ENCODE measurements at regions not wholly inside any gene's neighbourhood (a gene's known extent, or its start where the extent isn't known, plus 50 kb on each side); places are given as distances from the start of the nearest gene placed in this dataset.

DNA sequence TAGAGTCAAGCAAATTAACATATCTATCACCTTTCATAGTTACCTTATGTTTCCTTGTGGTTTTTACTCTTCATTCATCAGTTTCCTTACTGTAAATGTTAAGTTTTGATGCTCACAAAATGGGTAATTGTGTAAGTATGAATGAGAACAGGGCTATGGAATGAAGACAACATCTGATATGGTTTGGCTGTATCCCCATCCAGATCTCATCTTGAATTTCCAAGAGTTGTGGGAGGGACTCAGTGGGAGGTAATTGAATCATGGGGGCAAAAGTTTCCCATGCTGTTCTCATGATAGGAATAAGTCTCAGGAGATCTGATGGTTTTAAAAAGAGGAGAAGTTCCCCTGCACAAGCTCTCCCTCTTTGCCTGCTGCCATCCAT lies 107.6 kb downstream of the CCDC34 start:
- peak; percentile 90 for DNase-seq (ENCODE audit: low read depth, low spot score)
- TF ChIP-seq, protein P1, sequence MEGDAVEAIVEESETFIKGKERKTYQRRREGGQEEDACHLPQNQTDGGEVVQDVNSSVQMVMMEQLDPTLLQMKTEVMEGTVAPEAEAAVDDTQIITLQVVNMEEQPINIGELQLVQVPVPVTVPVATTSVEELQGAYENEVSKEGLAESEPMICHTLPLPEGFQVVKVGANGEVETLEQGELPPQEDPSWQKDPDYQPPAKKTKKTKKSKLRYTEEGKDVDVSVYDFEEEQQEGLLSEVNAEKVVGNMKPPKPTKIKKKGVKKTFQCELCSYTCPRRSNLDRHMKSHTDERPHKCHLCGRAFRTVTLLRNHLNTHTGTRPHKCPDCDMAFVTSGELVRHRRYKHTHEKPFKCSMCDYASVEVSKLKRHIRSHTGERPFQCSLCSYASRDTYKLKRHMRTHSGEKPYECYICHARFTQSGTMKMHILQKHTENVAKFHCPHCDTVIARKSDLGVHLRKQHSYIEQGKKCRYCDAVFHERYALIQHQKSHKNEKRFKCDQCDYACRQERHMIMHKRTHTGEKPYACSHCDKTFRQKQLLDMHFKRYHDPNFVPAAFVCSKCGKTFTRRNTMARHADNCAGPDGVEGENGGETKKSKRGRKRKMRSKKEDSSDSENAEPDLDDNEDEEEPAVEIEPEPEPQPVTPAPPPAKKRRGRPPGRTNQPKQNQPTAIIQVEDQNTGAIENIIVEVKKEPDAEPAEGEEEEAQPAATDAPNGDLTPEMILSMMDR (IDR thresholded peaks at IDR 0.05; ENCODE audit: low read depth, low read length) = no peak
- H3K4me3 ChIP-seq (ENCODE audit: low read depth, low read length) = no peak overlapping the region
- in situ Hi-C loops (cut with HindIII; ENCODE audit: low sequenced_read_pairs) = no loop called here

DNA sequence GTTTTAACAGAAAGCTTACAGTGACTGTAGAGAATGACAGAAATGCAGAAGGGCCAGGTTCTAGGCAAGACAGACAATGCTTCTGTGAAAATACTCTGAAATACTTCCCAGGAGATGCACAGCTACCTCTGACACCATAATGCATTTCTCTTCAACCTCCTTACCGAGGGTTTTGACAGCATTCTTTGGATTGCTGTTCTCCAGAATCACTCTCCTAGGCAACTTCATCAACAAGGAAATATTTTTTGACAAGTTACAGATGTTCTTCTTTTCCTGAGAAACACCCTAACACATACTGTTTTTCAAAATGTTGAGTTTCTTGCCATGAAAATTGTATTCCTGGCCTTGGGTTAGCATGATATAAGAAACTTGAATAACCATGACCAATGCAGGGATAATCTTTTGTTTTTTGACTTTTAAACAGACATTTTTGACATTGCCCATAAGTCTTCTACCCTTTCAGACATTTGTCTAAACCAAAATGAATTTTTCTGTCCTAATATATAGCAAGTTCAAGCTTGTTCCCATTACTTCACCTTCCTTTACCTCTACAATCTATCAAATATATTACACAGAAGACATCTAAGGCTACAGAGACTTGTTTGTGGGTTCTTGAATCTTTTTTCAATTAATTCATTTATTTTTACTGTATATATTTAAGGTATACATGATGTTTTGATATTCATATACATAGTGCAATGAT lies 108.1 kb downstream of the CCDC34 start:
- TF ChIP-seq, protein P1 (IDR thresholded peaks at IDR 0.05; ENCODE audit: low read depth, low read length) = no peak
- DNase-seq (ENCODE audit: low read depth, low spot score) = peak; percentile 66
- in situ Hi-C loops (cut with HindIII; ENCODE audit: low sequenced_read_pairs) = no loop called here
- H3K4me3 ChIP-seq (ENCODE audit: low read depth, low read length) = no peak overlapping the region

DNA sequence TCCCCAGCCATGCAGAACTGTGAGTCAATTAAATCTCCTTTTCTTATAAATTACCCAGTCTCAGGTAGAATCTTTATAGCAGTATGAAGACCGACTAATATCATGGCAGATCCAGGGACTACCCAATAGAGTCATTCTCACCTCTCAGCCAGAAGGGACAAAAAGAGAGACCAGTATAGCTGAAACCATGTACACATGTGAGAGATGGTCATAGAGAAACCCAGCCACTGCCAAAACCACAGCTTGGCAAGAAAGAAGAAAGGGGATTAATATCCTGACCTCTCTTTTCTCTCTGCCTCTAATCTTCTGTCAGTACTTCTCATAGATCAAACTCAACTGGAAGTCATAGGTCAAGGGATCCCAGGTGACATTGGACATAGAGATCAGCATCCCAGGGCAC lies 109.8 kb downstream of the CCDC34 start:
- TF ChIP-seq, protein P1 (IDR thresholded peaks at IDR 0.05; ENCODE audit: low read depth, low read length) = no peak
- H3K4me3 ChIP-seq (ENCODE audit: low read depth, low read length) = no peak overlapping the region
- DNase-seq (ENCODE audit: low read depth, low spot score) = no peak
- in situ Hi-C loops (cut with HindIII; ENCODE audit: low sequenced_read_pairs) = no loop called here

DNA sequence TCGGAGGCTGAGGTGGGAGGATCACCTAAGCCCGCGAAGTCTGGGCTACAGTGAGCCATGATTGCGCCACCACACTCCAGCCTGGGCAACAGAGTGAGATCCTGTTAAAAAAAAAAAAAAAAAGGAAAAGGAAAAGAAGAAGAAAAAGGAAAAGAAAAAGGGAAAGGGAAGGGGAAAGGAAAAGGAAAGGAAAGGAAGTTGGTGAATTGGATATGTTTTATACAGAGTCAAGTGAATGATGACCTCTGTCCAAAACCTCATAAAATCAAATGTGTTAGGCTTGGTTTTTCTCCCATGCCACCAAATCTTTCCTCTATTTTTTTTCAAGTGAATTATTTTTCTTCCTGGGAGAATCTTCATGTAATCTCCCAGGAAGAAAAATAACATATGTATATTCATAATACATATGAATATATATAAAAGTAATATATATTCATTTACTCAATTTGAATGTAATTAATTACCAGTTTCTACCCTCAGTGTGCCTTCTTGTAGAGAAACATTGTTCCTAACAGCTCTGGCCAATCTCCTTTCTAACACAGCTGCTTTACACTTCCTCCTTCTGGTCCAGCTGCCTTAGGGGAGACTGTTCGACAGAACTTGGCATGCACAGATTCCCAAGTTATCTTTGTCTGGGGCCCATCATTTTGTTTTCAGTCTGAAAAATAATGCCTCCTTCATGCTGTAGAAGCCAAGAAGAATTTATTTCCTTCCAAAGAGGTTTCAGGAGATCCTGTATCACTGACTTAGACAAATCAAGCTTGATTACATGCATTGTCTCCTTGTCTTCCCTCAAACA lies 111.9 kb downstream of the CCDC34 start:
- no peak overlapping the region for H3K4me3 ChIP-seq (ENCODE audit: low read depth, low read length)
- no peak for DNase-seq (ENCODE audit: low read depth, low spot score)
- in situ Hi-C loops (cut with HindIII; ENCODE audit: low sequenced_read_pairs) = no loop called here
- TF ChIP-seq, protein P1 (IDR thresholded peaks at IDR 0.05; ENCODE audit: low read depth, low read length) = no peak

DNA sequence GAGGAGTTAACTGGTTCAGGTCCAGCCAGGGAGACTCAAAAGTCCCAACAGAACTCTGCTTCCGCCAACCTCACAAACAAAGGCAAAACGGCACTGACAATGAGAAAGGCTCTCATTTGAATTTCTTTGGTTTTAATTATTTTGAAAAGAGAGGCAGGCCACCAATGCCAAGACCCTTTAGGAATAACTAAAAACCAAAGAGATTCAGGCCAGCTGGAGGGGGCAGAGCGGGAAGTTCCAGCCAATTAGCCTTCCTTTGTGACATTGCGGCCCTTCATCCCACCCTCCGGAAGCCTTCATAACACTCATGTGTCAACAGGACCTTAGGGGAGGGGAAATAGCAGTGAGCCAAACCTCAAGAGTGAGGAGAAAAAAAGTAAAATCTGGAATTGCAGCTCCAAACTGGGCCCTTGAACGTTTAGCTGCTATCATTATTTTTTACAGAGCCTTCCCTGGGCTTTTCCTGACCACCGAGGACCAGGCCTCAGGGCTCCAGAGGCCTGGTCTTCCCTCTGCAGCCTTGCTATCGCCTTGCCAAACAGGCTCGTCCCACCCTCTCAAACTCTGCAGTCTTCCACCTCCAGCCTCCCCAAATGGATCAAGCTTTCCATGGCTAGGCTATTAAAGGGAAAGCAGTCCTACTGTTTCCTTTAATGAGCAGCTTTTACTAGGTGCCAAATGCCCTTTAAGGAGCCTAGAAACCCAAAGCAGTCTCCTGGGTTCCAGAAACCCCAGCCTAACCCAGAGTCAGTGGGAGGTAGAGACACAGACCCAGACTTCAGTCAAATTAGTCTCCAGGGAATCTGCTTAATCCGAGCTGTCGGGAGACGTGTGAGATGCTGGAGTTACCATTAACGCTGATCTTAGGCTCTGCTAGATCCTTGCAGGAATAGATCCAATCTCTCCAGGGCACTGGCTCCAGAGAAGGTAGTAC lies 114.2 kb downstream of the CCDC34 start:
- DNase-seq (ENCODE audit: low read depth, low spot score) = no peak
- in situ Hi-C loops (cut with HindIII; ENCODE audit: low sequenced_read_pairs) = no loop called here
- no peak overlapping the region for H3K4me3 ChIP-seq (ENCODE audit: low read depth, low read length)
- TF ChIP-seq, protein P1 (IDR thresholded peaks at IDR 0.05; ENCODE audit: low read depth, low read length) = no peak

DNA sequence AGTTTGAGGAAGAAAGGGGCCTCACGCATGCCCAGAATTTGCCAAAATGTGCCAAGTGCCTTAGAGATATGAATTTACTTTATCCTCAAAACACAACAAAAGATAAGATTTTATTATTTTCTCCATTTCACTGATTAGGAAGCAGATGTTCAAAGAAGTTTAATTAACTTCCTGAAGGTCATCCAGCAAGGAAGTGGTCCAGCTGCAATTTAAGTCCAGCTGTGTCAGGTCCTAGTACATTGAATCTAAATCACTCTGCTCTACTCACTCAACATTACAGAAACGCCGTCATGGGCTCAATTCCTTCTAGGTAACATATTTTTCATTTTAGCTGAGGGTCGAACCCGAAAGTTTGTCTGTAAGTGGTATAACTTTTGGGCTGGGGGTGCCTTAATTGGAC lies 115.4 kb downstream of the CCDC34 start:
- in situ Hi-C loops (cut with HindIII; ENCODE audit: low sequenced_read_pairs) = no loop called here
- TF ChIP-seq, protein P1 (IDR thresholded peaks at IDR 0.05; ENCODE audit: low read depth, low read length) = no peak

More for the DNA sequence above, 115.4 kb downstream of the CCDC34 start:
- H3K4me3 ChIP-seq (ENCODE audit: low read depth, low read length) = no peak overlapping the region
- DNase-seq (ENCODE audit: low read depth, low spot score) = no peak
